GM12875 (cell line): ENCODE measurements at regions not wholly inside any gene's neighbourhood (a gene's known extent, or its start where the extent isn't known, plus 50 kb on each side); places are given as distances from the start of the nearest gene placed in this dataset.

Experiments
- H3K4me3 ChIP-seq: one replicate; pipeline ENCODE4 v1.5.1; 2011; ENCODE audit warnings: low read depth, low read length, control low read depth
- CTCF ChIP-seq: IDR thresholded peaks from 2 replicates; pipeline ENCODE4 v1.5.1; 2011; ENCODE audit warnings: low read depth, mild to moderate bottlenecking, control low read depth, inconsistent platforms, low read length, moderate library complexity, borderline replicate concordance; ENCODE audit not compliant: insufficient read depth

GRCh38 chr14:85948153-85948552 is 418.2 kb downstream of the FLRT2 start:
- TF ChIP-seq CTCF, result no peak

GRCh38 chr14:85947461-85948139 is 417.7 kb downstream of the FLRT2 start:
- no peak for TF ChIP-seq CTCF
- no peak overlapping the region for H3K4me3 ChIP-seq

More at GRCh38 chr14:85948153-85948552, 418.2 kb downstream of the FLRT2 start:
- no peak overlapping the region for H3K4me3 ChIP-seq

- H3K4me3 ChIP-seq, result no peak overlapping the region
- TF ChIP-seq CTCF, result no peak
Observed at GRCh38 chr14:85943192-85943591, 413.2 kb downstream of the FLRT2 start.

GRCh38 chr14:85934886-85935254 is 404.9 kb downstream of the FLRT2 start:
- peak overlapping the region; percentile 41 for H3K4me3 ChIP-seq
- TF ChIP-seq CTCF, result no peak

DNA sequence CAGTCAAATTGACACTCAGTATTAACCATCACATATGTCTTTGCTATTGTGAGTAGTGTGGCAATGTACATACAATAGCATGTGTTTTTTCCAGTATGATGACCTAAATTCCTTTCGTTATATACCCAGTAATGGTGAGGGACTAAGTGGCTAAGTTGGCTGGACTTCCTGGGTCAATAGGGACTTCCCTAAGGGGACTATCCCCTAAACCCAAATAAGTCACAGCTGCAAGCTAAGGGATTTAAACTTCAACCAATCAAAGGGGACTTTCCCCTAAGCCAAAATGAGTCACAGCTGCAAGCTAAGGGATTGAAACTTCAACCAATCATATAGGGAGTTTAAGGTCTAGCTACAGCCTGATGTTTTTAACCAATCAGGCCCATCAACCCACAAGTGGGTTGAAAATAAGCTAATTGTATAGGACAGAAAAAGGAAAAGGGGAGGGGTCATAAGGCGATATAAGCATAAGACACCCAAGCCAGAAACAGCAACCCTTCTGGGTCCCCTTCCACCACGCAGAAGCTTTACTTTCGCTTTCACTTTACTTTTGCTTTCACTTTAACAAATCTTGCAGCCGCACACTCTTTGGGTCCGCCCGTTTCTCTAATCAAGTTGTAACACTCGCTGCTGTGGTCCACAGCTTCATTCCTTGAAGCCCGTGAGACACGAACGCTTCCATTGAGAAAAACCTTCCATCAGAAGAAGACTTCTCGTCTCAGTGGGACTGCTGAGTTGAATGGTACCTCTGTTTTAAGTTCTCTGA is 404.4 kb downstream of the FLRT2 start:
- H3K4me3 ChIP-seq, result peak overlapping the region; percentile 41
- TF ChIP-seq CTCF, result no peak

DNA sequence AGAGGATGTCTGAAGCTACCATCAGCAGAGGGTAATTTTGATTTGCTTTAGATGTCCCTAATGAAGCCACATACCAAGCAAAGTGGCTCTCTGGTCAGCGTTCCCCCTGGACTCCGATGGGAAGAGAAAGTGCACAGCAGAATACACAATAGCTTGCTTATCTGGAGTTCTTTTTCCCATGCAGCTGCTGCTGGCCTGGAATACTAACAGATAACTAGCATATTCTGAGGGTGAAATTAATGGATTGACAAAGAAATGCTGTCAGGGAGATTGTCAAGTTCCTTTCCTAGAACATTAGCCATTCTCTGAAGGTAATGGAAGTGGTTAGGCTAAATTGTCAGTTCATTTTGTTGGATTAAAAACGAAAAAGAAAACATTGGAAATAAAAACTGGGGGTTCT is 391.3 kb downstream of the FLRT2 start:
- H3K4me3 ChIP-seq, result no peak overlapping the region
- no peak for TF ChIP-seq CTCF

DNA sequence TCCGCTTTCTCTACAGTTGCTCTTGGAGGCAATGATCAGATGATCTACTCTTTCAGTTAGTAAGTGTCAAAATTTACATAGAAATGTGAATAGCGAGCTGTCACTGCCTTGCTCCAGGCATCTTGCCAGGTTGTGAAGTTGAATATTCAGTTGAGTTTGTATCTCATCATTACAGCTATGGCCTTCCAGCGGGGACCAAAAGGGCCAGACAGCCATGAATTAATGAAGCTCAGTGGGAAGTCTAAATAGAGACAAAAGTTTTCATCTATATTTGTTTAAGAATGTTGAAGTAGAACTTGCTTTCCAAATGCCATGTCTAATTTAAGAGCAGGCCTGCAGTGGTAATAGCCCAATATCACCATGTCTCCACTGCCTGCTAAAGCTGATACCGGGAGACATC is 387.8 kb downstream of the FLRT2 start:
- no peak for TF ChIP-seq CTCF
- no peak overlapping the region for H3K4me3 ChIP-seq
